PC-3 (cell line): ENCODE measurements at regions not wholly inside any gene's neighbourhood (a gene's known extent, or its start where the extent isn't known, plus 50 kb on each side); places are given as distances from the start of the nearest gene placed in this dataset.

Source experiments
- ATAC-seq: fragments of 200-7000 bp; cut with Tn5 transposase; 2 replicates; pipeline ENCODE4 v1.9.1; 2020; ENCODE audit warnings: mild to moderate bottlenecking, moderate library complexity
- BruUV-seq: library from RNA; stranded (reverse); fragments of 400-500 nt; replicated peaks from 2 replicates; lab custom pipeline; 2021; lab: Mats Ljungman, UMichigan
- CTCF ChIA-PET: fragments of 300-600 bp; sonication (Branson Sonifier 250); formaldehyde crosslinking; loops from one replicate; lab custom pipeline; 2022; ENCODE audit warnings: antibody characterized with exemption; lab: Charles Lee
- POLR2A ChIA-PET: fragments of 300-600 bp; sonication (Branson Sonifier 250); formaldehyde crosslinking; loops from one replicate; lab custom pipeline; 2022; ENCODE audit warnings: antibody characterized with exemption; ENCODE audit not compliant: unreplicated experiment; lab: Charles Lee
- DNase-seq: peaks from one replicate; pipeline ENCODE4 v3.0.0-alpha.2; 2015
- H2AFZ ChIP-seq: fragments of 300-600 bp; sonication (generic); 2 replicates; pipeline ENCODE4 v1.6.0; 2016; ENCODE audit warnings: antibody characterized with exemption, low read length
- H3F3A ChIP-seq: fragments of 300-600 bp; sonication (generic); one replicate; pipeline ENCODE4 v1.6.0; 2017; ENCODE audit warnings: antibody characterized with exemption, low read length, control low read depth, mild to moderate bottlenecking; ENCODE audit not compliant: unreplicated experiment
- H3K27ac ChIP-seq: fragments of 300-600 bp; sonication (generic); 2 replicates; pipeline ENCODE4 v1.5.1; 2016; ENCODE audit warnings: mild to moderate bottlenecking, low read length
- H3K27me3 ChIP-seq: fragments of 300-600 bp; sonication (generic); 2 replicates; pipeline ENCODE4 v1.6.1; 2016; ENCODE audit warnings: low read length, mixed read lengths
- H3K36me3 ChIP-seq: fragments of 300-600 bp; sonication (generic); 2 replicates; pipeline ENCODE4 v1.6.1; 2016; ENCODE audit warnings: low read depth, mixed run types, low read length, mixed read lengths
- H3K4me1 ChIP-seq: fragments of 300-600 bp; sonication (generic); 2 replicates; pipeline ENCODE4 v1.5.1; 2016; ENCODE audit warnings: low read length; ENCODE audit not compliant: insufficient read depth
- H3K4me2 ChIP-seq: fragments of 300-600 bp; sonication (generic); 2 replicates; pipeline ENCODE4 v1.6.0; 2016; ENCODE audit warnings: low read length
- H3K4me3 ChIP-seq: fragments of 300-600 bp; sonication (generic); 2 replicates; pipeline ENCODE4 v1.5.1; 2016; ENCODE audit warnings: mild to moderate bottlenecking, low read length, mixed read lengths
- H3K79me2 ChIP-seq: fragments of 300-600 bp; sonication (generic); 2 replicates; pipeline ENCODE4 v1.6.1; 2017; ENCODE audit warnings: low read length, mixed read lengths
- H3K9ac ChIP-seq: fragments of 300-600 bp; sonication (generic); 2 replicates; pipeline ENCODE4 v1.6.0; 2016; ENCODE audit warnings: mild to moderate bottlenecking, low read length
- H3K9me2 ChIP-seq: fragments of 300-600 bp; sonication (generic); replicated peaks from 2 replicates; pipeline ENCODE4 v1.6.1; 2016; ENCODE audit warnings: mixed run types, low read length, mixed read lengths
- H3K9me3 ChIP-seq: fragments of 300-600 bp; sonication (generic); 2 replicates; pipeline ENCODE4 v1.6.1; 2016; ENCODE audit warnings: low read length, mixed read lengths
- H4K20me1 ChIP-seq: fragments of 300-600 bp; sonication (generic); 2 replicates; pipeline ENCODE4 v1.6.1; 2016; ENCODE audit warnings: low read length, mixed read lengths
- EZH2 ChIP-seq: fragments of 300-600 bp; sonication (generic); IDR thresholded peaks from one replicate; pipeline ENCODE4 v1.6.1; 2017; ENCODE audit warnings: antibody characterized with exemption, mild to moderate bottlenecking, low read length; ENCODE audit not compliant: unreplicated experiment
- EZH2phosphoT487 ChIP-seq: fragments of 300-600 bp; sonication (generic); IDR thresholded peaks from 2 replicates; pipeline ENCODE4 v1.6.1; 2018; ENCODE audit warnings: mild to moderate bottlenecking, antibody characterized with exemption, low read length, borderline replicate concordance
- intact Hi-C: fragments of 100-400 bp; cut with micrococcal nuclease; formaldehyde crosslinking; loops from 2 replicates; pipeline ENCODE4 v1.9.0; 2023
- TF ChIP-seq, protein P1 (sequence below): fragments of 300-600 bp; sonication (generic); conservative IDR thresholded peaks from 2 replicates; pipeline ENCODE4 v1.5.1; 2017; ENCODE audit warnings: antibody characterized with exemption, low read depth, mild to moderate bottlenecking, low read length

DNA sequence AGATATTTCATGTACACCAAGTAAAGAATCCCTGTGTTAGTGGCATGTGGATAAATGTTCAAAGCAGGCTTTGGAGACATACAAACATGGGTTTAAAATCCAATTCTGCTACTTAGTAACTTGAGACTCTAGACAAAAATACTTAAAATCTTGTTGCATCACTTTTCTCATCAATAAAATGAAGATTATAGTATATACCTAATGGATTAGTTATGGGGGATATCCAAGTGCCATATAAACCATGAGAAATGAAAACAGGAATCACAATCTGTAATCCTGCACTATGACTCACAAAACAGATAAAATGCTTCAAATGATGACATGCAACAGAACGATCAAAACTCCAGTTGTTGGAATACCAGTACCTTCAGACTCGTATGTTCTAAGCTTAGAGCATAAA lies 496.0 kb upstream of the RGMA start:
- intact Hi-C loops, result no loop called here
- no peak overlapping the region for H3K27ac ChIP-seq

DNA sequence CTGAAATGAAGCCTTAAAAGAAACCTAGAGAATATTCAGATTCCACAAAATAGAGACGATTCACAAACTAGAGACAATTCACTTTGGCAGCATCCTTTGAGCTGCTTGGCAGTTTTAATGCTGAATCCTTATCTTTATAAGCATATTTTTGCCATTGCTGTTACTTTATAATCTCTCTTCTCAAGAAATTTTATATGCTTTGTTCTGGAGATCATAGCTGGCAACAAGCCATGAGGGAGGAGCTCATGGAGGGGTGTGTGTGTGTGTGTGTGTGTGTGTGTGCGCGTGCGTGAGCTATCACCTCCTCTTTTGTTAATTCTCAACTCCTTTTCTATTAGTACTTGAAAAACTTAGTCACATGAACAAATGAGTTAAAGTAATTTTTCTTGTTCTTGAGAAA lies 495.0 kb upstream of the RGMA start:
- Histone ChIP-seq H4K20me1 (no peaks in the 10 kb centered on the region), H2AFZ (no peak overlapping the region), H3K9ac (no peak overlapping the region), H3K27me3 (peaks cover 5% of the 10 kb centered on the region; the same call in 1 of the 2 replicates), H3K4me1 (no peaks in the 10 kb centered on the region), H3K27ac (no peak overlapping the region), H3K9me3 (no peaks in the 10 kb centered on the region), H3K4me2 (no peak overlapping the region), H3K9me2 (no peaks in the 10 kb centered on the region), H3K4me3 (no peak overlapping the region), H3F3A (no peaks in the 10 kb centered on the region), H3K36me3 (no peaks in the 10 kb centered on the region), H3K79me2 (no peaks in the 10 kb centered on the region)
- BruUV-seq, result no TSS peak
- intact Hi-C loops, result no loop called here
- DNase-seq, result no peak
- no peak for TF ChIP-seq EZH2phosphoT487
- TF ChIP-seq, protein P1, sequence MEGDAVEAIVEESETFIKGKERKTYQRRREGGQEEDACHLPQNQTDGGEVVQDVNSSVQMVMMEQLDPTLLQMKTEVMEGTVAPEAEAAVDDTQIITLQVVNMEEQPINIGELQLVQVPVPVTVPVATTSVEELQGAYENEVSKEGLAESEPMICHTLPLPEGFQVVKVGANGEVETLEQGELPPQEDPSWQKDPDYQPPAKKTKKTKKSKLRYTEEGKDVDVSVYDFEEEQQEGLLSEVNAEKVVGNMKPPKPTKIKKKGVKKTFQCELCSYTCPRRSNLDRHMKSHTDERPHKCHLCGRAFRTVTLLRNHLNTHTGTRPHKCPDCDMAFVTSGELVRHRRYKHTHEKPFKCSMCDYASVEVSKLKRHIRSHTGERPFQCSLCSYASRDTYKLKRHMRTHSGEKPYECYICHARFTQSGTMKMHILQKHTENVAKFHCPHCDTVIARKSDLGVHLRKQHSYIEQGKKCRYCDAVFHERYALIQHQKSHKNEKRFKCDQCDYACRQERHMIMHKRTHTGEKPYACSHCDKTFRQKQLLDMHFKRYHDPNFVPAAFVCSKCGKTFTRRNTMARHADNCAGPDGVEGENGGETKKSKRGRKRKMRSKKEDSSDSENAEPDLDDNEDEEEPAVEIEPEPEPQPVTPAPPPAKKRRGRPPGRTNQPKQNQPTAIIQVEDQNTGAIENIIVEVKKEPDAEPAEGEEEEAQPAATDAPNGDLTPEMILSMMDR, result no peak
- ATAC-seq, result no peak
- ChIA-PET POLR2A (no interaction called here), CTCF (no interaction called here)

More for the DNA sequence above, 496.0 kb upstream of the RGMA start:
- ChIA-PET POLR2A (no interaction called here), CTCF (no interaction called here)
- Histone ChIP-seq H3K9me3 (no peaks in the 10 kb centered on the region), H3K4me1 (no peaks in the 10 kb centered on the region), H3K36me3 (no peaks in the 10 kb centered on the region), H3K4me3 (no peak overlapping the region), H3K4me2 (no peak overlapping the region), H3K9ac (no peak overlapping the region), H2AFZ (no peak overlapping the region), H3K27me3 (peaks cover 7% of the 10 kb centered on the region; the same call in 1 of the 2 replicates), H3K9me2 (no peaks in the 10 kb centered on the region), H3F3A (no peaks in the 10 kb centered on the region), H4K20me1 (no peaks in the 10 kb centered on the region), H3K79me2 (no peaks in the 10 kb centered on the region)
- ATAC-seq (no peak), DNase-seq (no peak)
- BruUV-seq, result no TSS peak
- TF ChIP-seq EZH2, result no peak
- TF ChIP-seq, protein P1, result no peak
- TF ChIP-seq EZH2phosphoT487, result no peak

- DNase-seq (no peak), ATAC-seq (no peak)
- Histone ChIP-seq H3K79me2 (no peaks in the 10 kb centered on the region), H3F3A (no peaks in the 10 kb centered on the region), H3K36me3 (no peaks in the 10 kb centered on the region), H3K4me3 (no peak overlapping the region), H3K27ac (no peak overlapping the region), H2AFZ (no peak overlapping the region), H3K4me1 (no peaks in the 10 kb centered on the region), H3K9me3 (no peaks in the 10 kb centered on the region), H3K9ac (no peak overlapping the region), H3K9me2 (no peaks in the 10 kb centered on the region), H3K4me2 (no peak overlapping the region), H3K27me3 (peaks cover 3% of the 10 kb centered on the region; the same call in 1 of the 2 replicates), H4K20me1 (no peaks in the 10 kb centered on the region)
- intact Hi-C loops, result no loop called here
- BruUV-seq, result no TSS peak
- no peak for TF ChIP-seq EZH2phosphoT487
- TF ChIP-seq, protein P1, result no peak
- TF ChIP-seq EZH2, result no peak
- CTCF ChIA-PET, result no interaction called here
- POLR2A ChIA-PET, result no interaction called here
Observed at GRCh38 chr15:93583552-93583951, 494.5 kb upstream of the RGMA start.
